Transverse colon (tissue), 4 donors: ENCODE measurements at regions not wholly inside any gene's neighbourhood (a gene's known extent, or its start where the extent isn't known, plus 50 kb on each side); places are given as distances from the start of the nearest gene placed in this dataset.

Experiments
- DNase-seq: peaks from one replicate; pipeline ENCODE4 v3.0.0-alpha.2; 2019
- H3K27ac ChIP-seq, 4 donors: fragments of 200-600 bp; sonication (generic); 2 replicates each; pipeline ENCODE4 v1.5.1; 2016 to 2018; ENCODE audit warnings: inconsistent platforms in 4 of 4
- H3K27me3 ChIP-seq: fragments of 200-600 bp; sonication (generic); 2 replicates; pipeline ENCODE4 v1.5.1; 2017; ENCODE audit warnings: inconsistent platforms
- H3K36me3 ChIP-seq, 4 donors: fragments of 200-600 bp; sonication (generic); 2 replicates each; pipeline ENCODE4 v1.5.1; 2017 to 2019; ENCODE audit warnings: inconsistent platforms in 4 of 4
- H3K4me1 ChIP-seq, 4 donors: fragments of 200-600 bp; sonication (generic); 2 replicates each; pipeline ENCODE4 v1.5.1; 2017 to 2020; ENCODE audit warnings: inconsistent platforms in 4 of 4
- H3K4me3 ChIP-seq, 4 donors: fragments of 200-600 bp; sonication (generic); 1 replicate in 1 of 4; 2 replicates in 3 of 4; pipeline versions ENCODE4 v1.5.1 to v1.6.1; 2017 to 2019; ENCODE audit warnings: inconsistent platforms in 4 of 4
- H3K9me3 ChIP-seq, 2 donors: fragments of 200-600 bp; sonication (generic); 2 replicates each; pipeline ENCODE4 v1.5.1; 2017 to 2019; ENCODE audit warnings: inconsistent platforms in 2 of 2
- EP300 ChIP-seq: sonication (generic); formaldehyde crosslinking; IDR thresholded peaks from one replicate; pipeline ENCODE4 v1.6.1; 2017; ENCODE audit warnings: antibody characterized with exemption, low read depth
- POLR2A ChIP-seq: fragments of 450-650 bp; IDR thresholded peaks from one replicate; pipeline ENCODE4 v1.6.1; 2016; ENCODE audit warnings: antibody characterized with exemption, mild to moderate bottlenecking, moderate library complexity
- POLR2AphosphoS5 ChIP-seq, 3 donors: sonication (generic); formaldehyde crosslinking; IDR thresholded peaks; one replicate each; pipeline ENCODE4 v1.6.1; 2016; ENCODE audit warnings: antibody characterized with exemption in 3 of 3
- WGBS, 2 donors: methylation state at CpG; one replicate each; pipeline ENCODE4 v1.1.5; 2018; ENCODE audit warnings: low coverage in 1 of 2; 5-methylcytosine and 5-hydroxymethylcytosine counted together
- in situ Hi-C, 4 donors: fragments of 200-750 bp; cut with MboI; loops; one replicate each; pipeline versions ENCODE4 v1.15.0 to v1.15.1; 2017; ENCODE audit warnings: low sequenced_read_pairs in 3 of 4, low pct_ligation_motif_present in 1 of 4, low pct_unique_long_range_greater_than_20kb in 1 of 4
- intact Hi-C: fragments of 100-400 bp; cut with DNase I; formaldehyde crosslinking; loops from one replicate; pipeline ENCODE4 v1.15.1; 2023; ENCODE audit warnings: low total_unique reads
- TF ChIP-seq, protein P1 (sequence below), 5 experiments: fragments of 200-600 bp in 3 of 5; fragments of 450-650 bp in 2 of 5; sonication (generic) in 3 of 5; IDR thresholded peaks; 1 replicate in 2 of 5; 2 replicates in 3 of 5; pipeline ENCODE4 v1.5.1; 2016 to 2017; ENCODE audit warnings: antibody characterized with exemption in 5 of 5, inconsistent platforms in 3 of 5, mild to moderate bottlenecking in 2 of 5, moderate library complexity in 1 of 5

GRCh38 chr13:109642358-109642757, 144.0 kb downstream of the IRS2 start:
- in situ Hi-C loops (no loop called here), intact Hi-C loops (no loop called here)
- no peaks in the 10 kb centered on the region for H3K27me3 ChIP-seq
- no peak overlapping the region for H3K27ac ChIP-seq
- H3K9me3 ChIP-seq = peaks cover 0 to 5% of the 10 kb centered on the region in 2 donors
- H3K4me3 ChIP-seq = no peak overlapping the region
- no peaks in the 10 kb centered on the region for H3K4me1 ChIP-seq
- DNase-seq = no peak
- H3K36me3 ChIP-seq = no peaks in the 10 kb centered on the region
- 87 to 100% methylated on average over 3 to 8 of the region's 8 CpGs for WGBS, 2 donors
- no peak for TF ChIP-seq POLR2A
- no peak for TF ChIP-seq POLR2AphosphoS5 (IDR thresholded peaks at IDR 0.05)
- TF ChIP-seq EP300 = no peak
- TF ChIP-seq, protein P1, sequence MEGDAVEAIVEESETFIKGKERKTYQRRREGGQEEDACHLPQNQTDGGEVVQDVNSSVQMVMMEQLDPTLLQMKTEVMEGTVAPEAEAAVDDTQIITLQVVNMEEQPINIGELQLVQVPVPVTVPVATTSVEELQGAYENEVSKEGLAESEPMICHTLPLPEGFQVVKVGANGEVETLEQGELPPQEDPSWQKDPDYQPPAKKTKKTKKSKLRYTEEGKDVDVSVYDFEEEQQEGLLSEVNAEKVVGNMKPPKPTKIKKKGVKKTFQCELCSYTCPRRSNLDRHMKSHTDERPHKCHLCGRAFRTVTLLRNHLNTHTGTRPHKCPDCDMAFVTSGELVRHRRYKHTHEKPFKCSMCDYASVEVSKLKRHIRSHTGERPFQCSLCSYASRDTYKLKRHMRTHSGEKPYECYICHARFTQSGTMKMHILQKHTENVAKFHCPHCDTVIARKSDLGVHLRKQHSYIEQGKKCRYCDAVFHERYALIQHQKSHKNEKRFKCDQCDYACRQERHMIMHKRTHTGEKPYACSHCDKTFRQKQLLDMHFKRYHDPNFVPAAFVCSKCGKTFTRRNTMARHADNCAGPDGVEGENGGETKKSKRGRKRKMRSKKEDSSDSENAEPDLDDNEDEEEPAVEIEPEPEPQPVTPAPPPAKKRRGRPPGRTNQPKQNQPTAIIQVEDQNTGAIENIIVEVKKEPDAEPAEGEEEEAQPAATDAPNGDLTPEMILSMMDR (IDR thresholded peaks at IDR 0.05) = no peak

GRCh38 chr13:109636736-109637135, 149.6 kb downstream of the IRS2 start:
- intact Hi-C loops = no loop called here
- Histone ChIP-seq H3K36me3 (no peaks in the 10 kb centered on the region), H3K4me1 (no peaks in the 10 kb centered on the region), H3K27me3 (no peaks in the 10 kb centered on the region), H3K4me3 (no peak overlapping the region), H3K27ac (no peak overlapping the region), H3K9me3 (peaks cover 0 to 5% of the 10 kb centered on the region in 2 donors)
- WGBS, 2 donors = 90 to 95% methylated on average over 3 of the region's 3 CpGs
- TF ChIP-seq, protein P1 (IDR thresholded peaks at IDR 0.05) = no peak
- TF ChIP-seq POLR2AphosphoS5 (IDR thresholded peaks at IDR 0.05) (no peak), EP300 (no peak), POLR2A (no peak)
- in situ Hi-C loops = no loop called here
- no peak for DNase-seq

DNA sequence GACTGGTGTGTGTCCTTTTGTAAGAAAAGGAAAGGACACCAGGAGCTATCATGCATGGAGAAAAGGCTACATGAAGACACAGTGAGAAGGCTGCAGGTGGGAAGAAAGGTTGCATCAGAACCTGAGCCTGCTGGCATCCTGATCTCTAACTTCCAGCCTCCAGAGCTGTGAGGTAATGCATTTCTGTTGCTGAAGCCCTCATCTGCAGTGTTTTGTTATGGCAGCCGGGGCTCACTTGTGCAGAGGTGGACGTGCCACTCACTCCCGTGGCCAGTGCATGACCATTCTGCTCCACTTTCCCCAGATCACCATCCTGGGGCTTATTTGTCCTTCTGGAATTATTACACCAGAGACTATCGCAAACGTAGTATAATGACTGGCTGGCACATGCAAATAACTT, 155.3 kb downstream of the IRS2 start:
- Histone ChIP-seq H3K36me3 (no peaks in the 10 kb centered on the region), H3K4me1 (no peaks in the 10 kb centered on the region), H3K27me3 (no peaks in the 10 kb centered on the region), H3K9me3 (no peaks in the 10 kb centered on the region), H3K4me3 (no peak overlapping the region), H3K27ac (no peak overlapping the region)
- TF ChIP-seq POLR2A (no peak), EP300 (no peak), POLR2AphosphoS5 (IDR thresholded peaks at IDR 0.05) (no peak)
- TF ChIP-seq, protein P1 (IDR thresholded peaks at IDR 0.05) = no peak
- in situ Hi-C loops (no loop called here), intact Hi-C loops (no loop called here)
- 93% methylated on average over 2 to 5 of the region's 5 CpGs for WGBS, 2 donors
- no peak for DNase-seq

GRCh38 chr13:109630271-109630670, 156.1 kb downstream of the IRS2 start:
- Histone ChIP-seq H3K4me1 (no peaks in the 10 kb centered on the region), H3K9me3 (no peaks in the 10 kb centered on the region), H3K27ac (no peak overlapping the region), H3K4me3 (no peak overlapping the region), H3K27me3 (no peaks in the 10 kb centered on the region), H3K36me3 (no peaks in the 10 kb centered on the region)
- no peak for DNase-seq
- in situ Hi-C loops (no loop called here), intact Hi-C loops (no loop called here)
- 71 to 73% methylated on average over 6 of the region's 6 CpGs for WGBS, 2 donors
- TF ChIP-seq, protein P1 (IDR thresholded peaks at IDR 0.05) = no peak
- TF ChIP-seq POLR2AphosphoS5 (IDR thresholded peaks at IDR 0.05) = no peak
- no peak for TF ChIP-seq EP300
- TF ChIP-seq POLR2A = no peak
